Stimulated activated CD4-positive, alpha-beta T cell treated with anti-CD3 and anti-CD28 coated beads, Interleukin-2, amount 100 ng/mL, for 4 hours (primary cell): ENCODE measurements at regions not wholly inside any gene's neighbourhood (a gene's known extent, or its start where the extent isn't known, plus 50 kb on each side); places are given as distances from the start of the nearest gene placed in this dataset.
"Not testable (repeated sequence)": the region's sequence is repeated elsewhere in the genome, so short reads cannot be mapped to it uniquely, and the experiment has no call there.

ENCODE experiments used
- DNase-seq: peaks from one replicate; pipeline ENCODE4 v3.0.0-alpha.2; 2020; ENCODE audit warnings: low read depth

- DNase-seq, result no peak
Observed at GRCh38 chr16:6852643-6853225, 479.9 kb upstream of the RBFOX1 start.

- DNase-seq, result no peak
Observed at GRCh38 chr16:6846452-6846851, 486.2 kb upstream of the RBFOX1 start.

GRCh38 chr16:6841392-6841791 is 491.3 kb upstream of the RBFOX1 start:
- DNase-seq, result no peak

- no peak for DNase-seq
Observed at GRCh38 chr16:6837722-6838121, 494.9 kb upstream of the RBFOX1 start.

- no peak for DNase-seq
Observed at GRCh38 chr16:6836766-6837165, 495.9 kb upstream of the RBFOX1 start.

GRCh38 chr16:6835941-6836340 is 496.7 kb upstream of the RBFOX1 start:
- DNase-seq, result no peak

- no peak for DNase-seq
Observed at GRCh38 chr16:6835516-6835915, 497.1 kb upstream of the RBFOX1 start.

GRCh38 chr16:6828690-6829089 is 504.0 kb upstream of the RBFOX1 start:
- DNase-seq, result no peak

GRCh38 chr16:6827931-6828330 is 504.7 kb upstream of the RBFOX1 start:
- DNase-seq, result no peak

- DNase-seq, result no peak
Observed at GRCh38 chr16:6827267-6827666, 505.4 kb upstream of the RBFOX1 start.

GRCh38 chr16:6822041-6822440 is 510.6 kb upstream of the RBFOX1 start:
- no peak for DNase-seq

- no peak for DNase-seq
Observed at GRCh38 chr16:6804461-6804860, 528.2 kb upstream of the RBFOX1 start.

GRCh38 chr16:6803176-6803575 is 529.5 kb upstream of the RBFOX1 start:
- DNase-seq, result no peak

GRCh38 chr16:6797223-6797622 is 535.4 kb upstream of the RBFOX1 start:
- no peak for DNase-seq

- no peak for DNase-seq
Observed at GRCh38 chr16:6777624-6778023, 555.0 kb upstream of the RBFOX1 start.

- DNase-seq, result no peak
Observed at GRCh38 chr16:6775712-6776111, 556.9 kb upstream of the RBFOX1 start.

- no peak for DNase-seq
Observed at GRCh38 chr16:6771956-6772355, 560.7 kb upstream of the RBFOX1 start.

- DNase-seq, result no peak
Observed at GRCh38 chr16:6753553-6753952, 579.1 kb upstream of the RBFOX1 start.

GRCh38 chr16:6751191-6751590 is 581.5 kb upstream of the RBFOX1 start:
- DNase-seq, result no peak

GRCh38 chr16:6749698-6750097 is 582.9 kb upstream of the RBFOX1 start:
- DNase-seq, result no peak

- not testable (repeated sequence) for DNase-seq
Observed at GRCh38 chr16:6736302-6736701, 596.3 kb upstream of the RBFOX1 start.

- no peak for DNase-seq
Observed at GRCh38 chr16:6735631-6736030, 597.0 kb upstream of the RBFOX1 start.

GRCh38 chr16:6732166-6732565 is 600.5 kb upstream of the RBFOX1 start:
- DNase-seq, result no peak

- DNase-seq, result no peak
Observed at GRCh38 chr16:6728381-6728780, 604.3 kb upstream of the RBFOX1 start.

- no peak for DNase-seq
Observed at GRCh38 chr16:6726621-6727020, 606.0 kb upstream of the RBFOX1 start.
